HG03439 (cell line): ENCODE measurements at regions not wholly inside any gene's neighbourhood (a gene's known extent, or its start where the extent isn't known, plus 50 kb on each side); places are given as distances from the start of the nearest gene placed in this dataset.

Experiments used
- ATAC-seq: cut with Tn5 transposase; IDR thresholded peaks from one replicate; pipeline ENCODE4 v1.9.1; 2021; ENCODE audit warnings: mild to moderate bottlenecking, moderate library complexity; ENCODE audit not compliant: unreplicated experiment

DNA sequence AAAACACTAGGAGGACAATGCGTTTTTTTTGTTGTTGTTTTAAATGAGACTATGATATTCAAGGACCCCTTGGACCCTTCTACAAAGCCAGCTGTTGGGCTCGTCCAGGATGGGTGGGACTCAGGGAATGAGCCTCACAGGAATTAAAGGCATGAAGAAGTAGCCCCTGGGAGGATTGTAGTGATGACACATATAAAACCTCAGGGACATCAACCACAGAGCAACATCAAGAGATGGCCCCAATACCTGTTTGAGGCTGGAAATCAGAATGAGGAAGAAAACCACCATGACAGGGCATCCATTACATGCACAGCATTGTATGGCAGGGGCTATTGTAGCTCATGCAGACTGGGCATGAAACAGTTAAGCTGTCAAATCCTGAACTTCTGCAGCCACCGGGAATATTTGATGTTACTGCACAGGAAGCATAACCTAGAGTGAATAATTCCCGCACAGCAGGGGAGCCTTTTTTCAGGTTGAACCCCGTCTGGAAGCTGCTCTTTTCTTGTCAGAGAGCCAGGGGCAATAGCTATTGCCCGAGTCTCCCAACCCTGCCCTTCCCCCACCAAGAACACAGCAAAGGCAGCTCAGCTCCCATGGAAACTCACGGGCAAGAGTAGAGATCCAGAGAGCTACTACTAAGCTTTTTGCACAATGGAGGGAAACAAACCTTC, 140.2 kb upstream of the FGGY start:
- ATAC-seq = no peak

DNA sequence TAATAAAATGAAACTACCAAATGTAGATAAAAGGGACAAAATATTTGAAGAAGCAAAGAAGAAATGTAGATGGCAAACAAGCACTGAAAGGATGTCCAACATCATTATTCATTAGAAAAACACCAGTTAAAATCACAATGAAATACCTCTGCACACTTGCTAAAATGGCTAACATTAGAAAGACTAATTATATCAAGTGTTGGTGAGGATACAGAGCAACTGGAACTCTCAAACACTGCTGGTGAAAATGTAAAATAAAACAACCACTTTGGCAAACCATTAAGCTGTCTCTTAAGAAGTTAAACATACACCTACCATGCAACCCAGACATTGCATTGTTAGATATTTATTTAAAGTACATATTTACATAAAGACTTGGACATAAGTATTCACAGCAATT, 138.6 kb upstream of the FGGY start:
- ATAC-seq = no peak

DNA sequence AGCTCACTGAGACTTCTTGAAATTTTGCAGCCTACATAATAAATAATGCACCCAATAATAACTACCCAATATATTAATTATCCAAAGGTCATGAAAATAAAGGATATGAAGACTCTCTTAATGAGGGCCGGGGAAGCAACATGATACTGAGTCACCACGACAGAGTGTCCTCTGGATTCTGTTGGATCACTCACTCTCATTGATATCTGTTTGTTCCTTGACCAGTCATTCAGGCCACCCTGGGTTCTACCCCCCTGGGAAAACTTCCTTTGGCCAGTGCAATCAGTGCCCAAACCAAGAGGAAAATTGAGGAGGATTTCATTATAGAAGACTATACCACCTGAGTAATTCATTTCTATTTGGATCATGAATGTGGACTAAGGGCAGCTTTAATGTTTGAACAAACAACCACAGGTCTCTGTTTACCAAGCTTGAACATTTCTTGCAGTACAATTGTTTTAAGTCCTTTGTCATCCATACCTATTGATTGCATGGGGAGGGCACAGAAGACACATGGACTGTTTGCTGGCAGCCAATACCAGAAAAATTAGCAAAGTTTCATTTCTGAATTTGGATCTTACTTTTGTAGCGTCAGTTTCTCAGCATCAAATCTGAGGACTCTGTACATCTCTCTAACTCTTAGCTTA, 137.2 kb upstream of the FGGY start:
- no peak for ATAC-seq

DNA sequence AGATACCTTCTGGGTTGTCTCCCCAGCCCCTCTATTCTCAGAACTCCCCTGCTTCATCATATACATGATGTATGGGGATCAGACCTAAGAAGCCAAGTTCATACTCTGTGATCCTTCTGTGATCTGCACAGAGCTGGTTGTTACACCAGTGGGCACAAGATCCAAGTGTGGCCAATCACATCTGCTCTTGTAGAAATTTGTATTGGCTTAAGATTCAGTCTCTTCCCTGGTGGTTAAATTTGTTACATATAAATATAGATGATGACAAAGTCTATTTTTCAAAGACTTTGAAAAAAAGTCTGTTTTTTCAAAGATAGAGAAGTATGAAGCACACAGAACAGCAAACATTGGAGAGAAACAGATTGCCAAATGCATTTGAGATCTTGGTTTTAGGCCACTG, 135.8 kb upstream of the FGGY start:
- no peak for ATAC-seq

DNA sequence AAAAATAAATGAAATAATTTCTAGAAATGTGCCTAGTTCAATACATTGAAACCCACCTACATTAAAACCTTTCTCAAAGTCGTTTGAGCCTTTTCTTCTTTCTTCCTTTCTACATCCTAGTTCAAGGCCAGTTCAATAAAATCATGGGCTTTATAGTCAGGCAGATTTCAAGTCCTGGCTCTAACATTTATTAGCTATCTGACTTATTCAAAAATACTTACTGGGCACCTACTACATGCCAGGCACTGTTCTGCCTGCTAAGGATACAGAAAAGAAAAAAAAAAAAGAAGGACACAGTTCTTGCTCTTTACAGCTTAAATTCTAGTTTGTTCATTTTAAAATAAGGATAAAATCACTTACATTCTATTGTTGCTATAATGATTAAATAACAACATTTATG, 134.2 kb upstream of the FGGY start:
- no peak for ATAC-seq

DNA sequence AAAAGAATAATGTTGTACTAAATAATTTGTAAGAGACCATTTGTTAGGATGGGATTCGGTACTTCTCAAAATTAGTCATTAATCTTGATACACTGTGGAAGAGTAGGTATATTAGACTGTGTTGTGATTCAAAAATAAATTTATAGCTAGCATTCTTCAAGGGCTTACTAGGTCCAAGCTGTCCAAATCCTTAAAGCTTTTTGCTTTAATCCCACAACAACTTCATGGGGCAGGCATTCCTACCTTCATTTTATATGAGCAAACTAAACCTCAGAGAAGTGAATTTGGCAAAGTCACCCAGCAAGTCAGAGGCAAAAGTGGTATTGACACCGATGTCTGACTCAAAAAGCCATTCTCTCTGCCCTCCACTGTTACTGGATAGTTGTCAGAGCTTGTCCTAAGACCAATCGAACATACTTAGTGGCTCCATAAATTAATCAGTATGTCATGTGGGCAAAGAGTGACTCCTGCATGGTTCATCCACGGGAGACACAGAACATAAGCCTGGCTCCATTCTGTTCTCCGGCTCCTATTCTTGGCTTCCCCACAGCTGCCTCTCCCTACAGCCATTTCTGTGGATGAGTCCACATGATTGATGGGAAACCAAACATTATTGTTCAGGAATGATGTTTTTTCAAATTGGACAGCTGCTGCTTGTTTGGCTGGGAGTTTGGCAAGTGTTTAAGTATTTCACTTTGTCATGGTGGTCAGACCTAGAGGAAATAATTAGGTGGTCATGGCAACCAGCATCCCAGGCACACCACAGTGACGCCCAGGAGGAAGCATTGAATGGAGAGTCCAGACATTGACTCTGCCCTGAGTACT, 133.4 kb upstream of the FGGY start:
- ATAC-seq = no peak

DNA sequence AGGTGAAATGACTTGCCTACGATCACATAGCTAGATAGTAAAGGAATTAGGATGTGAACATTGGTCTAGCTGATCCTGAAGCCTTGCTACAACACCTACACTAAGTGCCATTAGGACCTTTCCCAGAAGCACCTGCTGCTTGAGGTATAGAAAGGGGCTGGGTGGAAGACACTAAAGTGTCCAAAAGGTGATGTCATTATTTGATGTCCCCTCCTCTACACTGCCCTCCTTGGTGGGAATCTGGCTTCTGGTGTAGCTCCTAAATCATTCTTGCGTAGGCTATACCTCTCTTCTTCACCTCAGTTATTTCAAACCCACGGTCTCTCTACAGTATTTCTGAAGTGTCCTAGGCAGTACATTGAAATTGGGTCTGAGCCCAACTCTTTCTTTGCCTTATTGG, 132.5 kb upstream of the FGGY start:
- ATAC-seq = no peak

DNA sequence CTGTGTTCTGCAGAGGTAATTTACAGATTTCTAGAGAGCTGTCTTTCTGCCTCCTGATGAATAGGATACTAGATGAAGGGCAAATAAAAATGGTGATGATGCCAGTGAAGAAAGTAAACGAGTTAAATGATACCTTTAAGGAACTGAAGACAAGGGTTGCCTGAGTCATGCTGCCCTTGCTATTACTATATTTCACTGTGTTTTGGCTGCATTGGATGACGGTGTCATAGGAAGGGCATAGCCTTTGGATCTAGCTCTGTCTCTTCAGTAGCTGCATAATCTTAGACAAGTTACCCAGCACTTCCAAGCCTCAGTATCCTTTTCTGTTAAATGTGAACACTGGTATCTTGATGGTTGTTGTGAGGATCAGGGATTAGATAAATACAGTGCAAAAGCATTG, 131.5 kb upstream of the FGGY start:
- ATAC-seq = no peak

DNA sequence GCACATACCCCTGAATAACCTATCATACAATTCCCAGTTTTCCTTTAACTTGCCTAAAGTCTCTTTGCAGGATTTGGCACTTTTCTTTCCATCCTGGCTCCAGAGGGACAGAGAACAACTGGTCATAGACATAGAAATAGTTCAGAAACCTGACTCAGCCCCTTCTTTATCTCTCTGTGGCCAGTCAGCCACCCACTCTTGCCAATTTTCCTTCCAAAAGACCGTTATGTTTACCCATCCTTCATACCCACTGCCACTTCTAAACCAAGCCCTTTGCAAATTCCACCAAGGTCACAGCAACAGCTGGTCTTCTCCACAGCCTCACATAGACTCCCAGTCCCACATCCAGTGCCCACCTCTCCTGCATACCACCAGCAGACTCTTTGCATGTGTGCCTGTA, 127.2 kb upstream of the FGGY start:
- ATAC-seq = no peak

DNA sequence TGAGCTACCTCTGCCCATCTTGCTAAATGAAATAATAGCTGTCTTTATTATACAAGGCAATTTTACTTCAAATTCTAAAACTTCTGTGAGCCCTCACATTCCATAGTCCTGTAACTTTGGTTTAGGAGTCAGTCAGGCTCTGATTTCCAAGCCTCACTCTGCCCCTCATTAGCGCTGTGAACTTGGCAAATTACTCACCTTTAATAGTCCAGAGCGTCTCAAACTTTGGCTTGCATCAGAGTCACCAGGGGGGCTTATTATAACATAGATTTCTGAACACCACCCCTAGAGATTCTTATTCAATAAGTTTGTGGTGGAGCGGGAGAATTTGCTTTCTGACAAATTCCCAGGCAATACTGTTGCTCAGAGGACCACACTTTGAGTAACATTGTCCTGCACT, 126.2 kb upstream of the FGGY start:
- ATAC-seq = no peak

DNA sequence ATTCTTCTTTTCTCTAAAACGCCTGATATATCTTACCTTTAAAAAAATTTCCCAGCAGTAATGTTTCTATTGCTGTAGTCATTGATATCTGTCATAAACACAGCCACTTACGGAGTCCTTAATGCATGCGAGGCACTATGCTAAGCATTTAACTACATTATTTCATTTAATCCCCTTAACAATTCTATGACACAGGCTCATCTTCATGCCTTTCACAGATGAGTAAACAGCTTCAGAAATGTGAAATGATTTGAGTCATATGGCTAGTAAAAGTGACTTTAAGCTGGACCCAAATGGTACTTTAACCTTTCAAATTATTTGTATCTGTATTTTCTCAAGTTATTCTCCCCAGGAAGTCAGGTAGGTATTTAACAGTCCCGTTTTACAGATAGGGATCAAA, 125.1 kb upstream of the FGGY start:
- no peak for ATAC-seq

DNA sequence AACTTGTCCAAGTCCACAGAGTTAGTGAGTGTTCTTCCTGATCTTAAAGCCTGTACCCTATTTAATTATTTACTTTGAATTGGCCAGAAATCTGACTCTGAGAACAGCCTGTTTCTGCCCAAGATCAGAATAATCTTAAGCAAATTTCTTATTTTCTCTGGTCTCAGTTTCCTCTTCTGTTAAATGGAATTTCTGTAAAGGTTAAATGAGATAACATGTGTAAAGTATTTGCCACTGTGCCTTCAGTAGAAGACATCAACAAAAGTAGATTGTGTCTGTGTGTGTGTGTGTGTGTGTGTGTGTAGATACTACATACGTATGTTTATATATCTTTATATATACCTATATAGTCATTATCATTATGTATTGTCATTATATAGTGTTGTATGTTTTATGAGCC, 124.2 kb upstream of the FGGY start:
- no peak for ATAC-seq

DNA sequence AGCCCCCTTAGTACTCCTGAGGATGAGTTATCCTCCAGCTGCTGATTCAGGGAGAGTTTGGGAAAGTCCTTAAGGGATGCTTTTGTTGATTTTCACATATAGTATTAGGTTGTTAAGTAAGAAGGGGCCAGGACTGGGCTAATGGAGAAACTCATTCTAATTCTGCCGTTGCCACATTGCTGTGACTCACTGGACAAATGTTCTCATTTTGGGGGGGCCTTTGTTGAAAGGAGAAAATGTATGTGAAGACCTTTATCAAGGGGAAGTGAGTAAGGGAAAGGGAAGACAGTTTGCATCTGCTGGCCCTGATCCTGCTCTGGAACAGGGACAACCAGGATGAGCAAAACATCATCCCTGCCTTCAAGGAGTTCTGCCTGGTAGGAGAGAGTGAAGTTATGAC, 123.2 kb upstream of the FGGY start:
- no peak for ATAC-seq

DNA sequence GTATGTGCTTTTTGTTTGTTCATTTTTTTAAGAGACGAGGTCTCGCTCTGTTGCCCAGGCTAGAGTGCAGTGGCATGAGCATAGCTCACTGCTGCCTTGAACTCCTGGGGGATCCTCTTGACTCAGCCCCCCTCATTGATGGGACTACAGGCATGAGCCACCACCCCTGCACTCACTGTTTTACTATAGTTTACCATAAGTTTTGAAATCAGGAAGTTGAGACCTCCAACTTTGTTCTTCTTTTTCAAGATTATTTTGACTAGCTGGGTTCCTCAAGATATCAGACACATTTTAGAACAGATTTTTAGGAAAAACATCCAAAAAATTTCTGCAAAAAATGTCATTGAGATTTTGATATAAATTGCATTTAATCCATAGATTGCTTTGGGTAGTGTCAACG, 120.4 kb upstream of the FGGY start:
- no peak for ATAC-seq

DNA sequence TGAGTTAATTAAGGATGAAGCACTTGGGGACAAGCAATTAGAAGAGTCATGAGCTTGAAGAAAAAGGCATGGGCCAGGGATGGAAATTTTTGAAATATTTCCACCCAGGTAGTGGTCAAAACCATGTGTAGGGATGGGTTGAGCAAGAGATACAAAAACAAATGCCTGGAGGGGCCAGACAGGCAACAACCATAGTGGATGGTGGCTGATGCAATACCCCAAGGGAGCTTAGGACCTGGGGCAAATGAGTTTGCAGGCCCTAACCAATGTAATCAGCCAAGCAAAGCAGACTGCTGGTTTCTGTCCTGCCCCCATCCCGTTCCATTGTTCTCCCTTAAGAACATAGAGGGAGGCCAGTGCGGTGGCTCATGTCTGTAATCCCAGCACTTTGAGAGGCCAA, 119.1 kb upstream of the FGGY start:
- no peak for ATAC-seq

DNA sequence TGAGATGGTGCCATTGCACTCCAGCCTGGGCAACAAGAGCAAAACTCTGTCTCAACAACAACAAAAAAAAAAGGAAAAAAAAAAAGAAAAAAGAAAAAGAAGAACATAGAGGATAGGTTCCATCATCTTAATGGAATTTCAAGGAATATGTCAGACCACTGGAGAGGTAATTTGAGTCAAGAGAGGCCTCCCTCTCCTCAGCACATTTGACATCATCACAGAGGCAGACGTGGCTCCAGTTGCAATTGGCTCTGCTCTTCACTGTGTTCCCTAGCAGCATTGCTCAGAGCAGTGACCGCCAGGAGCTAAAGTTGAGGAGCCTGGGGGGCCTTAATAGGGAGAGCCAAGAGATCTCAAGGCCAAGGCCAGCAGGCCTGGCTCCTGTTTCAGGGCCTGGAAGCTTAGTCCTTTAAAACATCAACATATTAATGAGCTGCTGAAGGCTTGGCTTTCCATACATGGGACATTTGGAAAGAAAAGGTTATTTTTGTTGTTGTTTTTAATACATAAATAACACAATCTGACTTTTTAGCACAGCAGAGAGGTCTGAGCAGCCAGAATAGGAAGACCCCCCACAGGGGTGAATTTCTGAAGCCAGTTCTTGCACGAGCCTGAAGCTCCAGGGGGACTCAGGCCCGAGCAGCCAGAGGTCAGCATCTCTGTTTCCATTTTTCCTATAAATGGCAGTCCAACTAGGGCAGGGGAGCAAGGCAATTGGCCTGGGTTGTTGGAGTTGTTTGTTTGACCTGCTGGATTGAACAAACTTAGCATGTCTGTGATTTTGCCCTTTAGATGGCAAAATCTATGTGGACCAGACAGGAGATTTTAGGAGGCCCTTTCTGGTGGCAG, 118.3 kb upstream of the FGGY start:
- ATAC-seq = no peak

DNA sequence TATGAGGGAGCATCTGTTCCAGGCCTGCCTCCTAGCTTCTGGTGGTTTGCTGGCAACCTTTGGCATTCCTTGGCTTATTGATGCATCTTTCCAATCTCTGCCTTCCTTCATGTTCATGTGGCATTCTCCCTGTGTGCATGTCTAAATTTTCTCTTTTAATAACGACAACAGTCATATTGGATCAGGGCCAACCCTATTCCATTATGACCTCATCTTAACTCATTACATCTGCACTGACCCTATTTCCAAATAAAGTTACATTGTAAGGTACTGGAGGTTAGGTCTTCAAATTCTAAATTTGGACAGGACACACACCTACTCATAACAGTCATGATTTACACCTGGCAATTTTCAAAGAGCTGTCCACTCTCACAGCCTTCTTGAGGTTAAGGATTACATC, 117.2 kb upstream of the FGGY start:
- ATAC-seq = no peak

DNA sequence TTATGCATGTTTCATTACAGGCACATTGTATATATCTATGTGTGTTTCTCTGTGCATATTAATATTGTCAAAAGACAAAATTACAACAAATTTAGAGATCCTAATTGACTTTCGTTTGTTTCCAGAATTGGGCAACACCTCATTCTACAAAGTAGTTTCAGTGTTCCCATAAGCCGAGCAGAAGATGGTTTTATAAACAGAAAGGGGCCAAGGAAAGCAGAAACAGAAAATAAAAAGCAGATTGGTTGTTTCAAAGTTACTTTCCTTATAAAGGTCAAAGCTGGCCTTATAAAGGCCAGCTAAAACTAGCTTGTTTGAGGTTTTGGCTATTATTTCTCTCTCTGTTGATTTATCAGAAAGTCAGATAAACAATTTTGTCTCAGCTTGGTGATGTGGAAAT, 116.2 kb upstream of the FGGY start:
- no peak for ATAC-seq

DNA sequence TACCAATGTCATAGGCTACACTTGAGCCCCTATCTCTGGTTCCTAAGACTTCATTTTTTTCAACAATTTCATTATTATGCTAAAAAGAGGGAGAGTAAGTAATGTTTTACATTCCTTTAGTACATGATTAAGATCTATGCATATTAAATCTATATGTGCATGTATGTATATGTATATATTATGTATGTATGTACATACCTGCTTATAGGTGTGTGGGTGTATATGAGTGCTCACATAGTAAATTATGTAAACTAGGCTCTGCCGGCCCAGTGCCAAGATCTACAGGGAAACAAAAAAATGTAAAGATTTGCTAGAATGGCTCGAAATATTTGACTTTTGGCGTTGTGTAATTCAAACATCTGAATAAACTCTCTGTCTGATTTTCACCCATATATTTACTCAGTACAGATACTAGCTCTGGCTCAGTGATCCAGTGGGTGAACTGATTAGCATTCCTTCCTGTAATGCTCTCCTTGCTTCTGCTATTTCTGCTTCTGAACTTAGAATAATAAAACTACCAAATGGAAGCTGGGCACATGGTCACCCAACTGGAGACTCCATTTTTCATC, 113.1 kb upstream of the FGGY start:
- no peak for ATAC-seq

DNA sequence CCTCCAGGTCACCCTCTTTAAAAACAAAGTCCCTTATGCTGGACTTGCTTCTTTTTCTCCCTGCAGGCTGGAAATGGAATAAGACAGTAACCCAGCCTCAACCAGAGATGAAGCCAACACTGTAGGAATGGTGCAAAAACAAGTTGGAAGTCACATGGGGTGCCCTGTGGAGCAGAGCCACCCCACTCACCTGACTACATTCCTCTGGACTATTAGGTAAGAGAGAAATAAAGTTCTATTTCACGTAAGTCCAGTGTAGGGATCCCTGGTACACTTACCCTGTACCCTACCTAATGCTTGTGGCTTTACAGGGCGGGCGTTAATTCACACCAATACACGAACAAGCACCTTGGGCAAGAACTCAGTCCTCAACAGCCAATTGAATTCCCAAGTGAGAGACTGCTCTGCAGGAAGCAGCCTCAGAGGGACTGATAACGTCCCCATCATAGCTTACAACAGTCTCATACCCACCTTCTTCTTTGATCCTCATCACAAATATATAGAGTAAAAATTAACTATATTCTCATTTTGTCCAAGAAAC, 112.5 kb upstream of the FGGY start:
- no peak for ATAC-seq
